ENCODE measurements at regions not wholly inside any gene's neighbourhood (a gene's known extent, or its start where the extent isn't known, plus 50 kb on each side); places are given as distances from the start of the nearest gene placed in this dataset.
"Not testable (repeated sequence)": the region's sequence is repeated elsewhere in the genome, so short reads cannot be mapped to it uniquely, and the experiment has no call there.

- Histone ChIP-seq H3K4me1 (peaks cover 14% of the 10 kb centered on the region), H3K9me3 (no peaks in the 10 kb centered on the region), H3K4me2 (no peak overlapping the region), H4K20me1 (no peaks in the 10 kb centered on the region), H3K27ac (no peak overlapping the region), H3K4me3 (no peak overlapping the region), H3K27me3 (no peaks in the 10 kb centered on the region), H3K36me3 (no peaks in the 10 kb centered on the region), H3K9ac (no peak overlapping the region)
- TF ChIP-seq Cebpa-rat (IDR thresholded peaks at IDR 0.05) = no peak
Observed at GRCh38 chr6:92967362-92967761, 452.0 kb downstream of the EPHA7 start.

- Histone ChIP-seq H3K9ac (no peak overlapping the region), H3K36me3 (no peaks in the 10 kb centered on the region), H3K4me1 (peaks cover 14% of the 10 kb centered on the region), H3K4me2 (no peak overlapping the region), H3K27me3 (no peaks in the 10 kb centered on the region), H3K9me3 (peaks cover 21% of the 10 kb centered on the region), H3K4me3 (no peak overlapping the region), H4K20me1 (no peaks in the 10 kb centered on the region), H3K27ac (no peak overlapping the region)
- no peak for TF ChIP-seq Cebpa-rat (IDR thresholded peaks at IDR 0.05)
Observed at GRCh38 chr6:92962846-92963245, 456.5 kb downstream of the EPHA7 start.

GRCh38 chr6:92952111-92952510, 467.2 kb downstream of the EPHA7 start:
- H3K9me3 ChIP-seq, H3K27ac ChIP-seq, H3K4me1 ChIP-seq, H3K4me3 ChIP-seq, H4K20me1 ChIP-seq, H3K36me3 ChIP-seq, H3K4me2 ChIP-seq, H3K9ac ChIP-seq, H3K27me3 ChIP-seq: not testable (repeated sequence)

GRCh38 chr6:92945799-92946198, 473.6 kb downstream of the EPHA7 start:
- Histone ChIP-seq H4K20me1 (no peaks in the 10 kb centered on the region), H3K9ac (no peak overlapping the region), H3K4me2 (no peak overlapping the region), H3K9me3 (no peaks in the 10 kb centered on the region), H3K27me3 (no peaks in the 10 kb centered on the region), H3K4me3 (no peak overlapping the region), H3K4me1 (no peaks in the 10 kb centered on the region), H3K27ac (no peak overlapping the region), H3K36me3 (no peaks in the 10 kb centered on the region)
- no peak for TF ChIP-seq Cebpa-rat (IDR thresholded peaks at IDR 0.05)

GRCh38 chr6:92944132-92944531, 475.2 kb downstream of the EPHA7 start:
- Histone ChIP-seq H3K27ac (no peak overlapping the region), H3K4me2 (no peak overlapping the region), H3K9ac (no peak overlapping the region), H3K9me3 (no peaks in the 10 kb centered on the region), H3K4me3 (no peak overlapping the region), H4K20me1 (no peaks in the 10 kb centered on the region), H3K27me3 (no peaks in the 10 kb centered on the region), H3K4me1 (no peaks in the 10 kb centered on the region), H3K36me3 (no peaks in the 10 kb centered on the region)
- no peak for TF ChIP-seq Cebpa-rat (IDR thresholded peaks at IDR 0.05)

GRCh38 chr6:92942549-92942948, 476.8 kb downstream of the EPHA7 start:
- no peak overlapping the region for H3K4me2 ChIP-seq

GRCh38 chr6:92934625-92935024, 484.7 kb downstream of the EPHA7 start:
- Histone ChIP-seq H3K4me2 (no peak overlapping the region), H3K36me3 (no peaks in the 10 kb centered on the region), H3K27ac (no peak overlapping the region), H3K9ac (no peak overlapping the region), H3K27me3 (no peaks in the 10 kb centered on the region), H3K4me3 (no peak overlapping the region), H3K9me3 (peaks cover 7% of the 10 kb centered on the region), H4K20me1 (no peaks in the 10 kb centered on the region), H3K4me1 (no peaks in the 10 kb centered on the region)
- no peak for TF ChIP-seq Cebpa-rat (IDR thresholded peaks at IDR 0.05)

More at GRCh38 chr6:92942549-92942948, 476.8 kb downstream of the EPHA7 start:
- H4K20me1 ChIP-seq = no peaks in the 10 kb centered on the region
- H3K4me1 ChIP-seq = no peaks in the 10 kb centered on the region
- no peaks in the 10 kb centered on the region for H3K9me3 ChIP-seq
- H3K4me3 ChIP-seq = no peak overlapping the region
- TF ChIP-seq Cebpa-rat (IDR thresholded peaks at IDR 0.05) = no peak
- H3K27ac ChIP-seq = no peak overlapping the region
- no peaks in the 10 kb centered on the region for H3K27me3 ChIP-seq
- H3K9ac ChIP-seq = no peak overlapping the region
- H3K36me3 ChIP-seq = no peaks in the 10 kb centered on the region

- no peak overlapping the region for H3K4me2 ChIP-seq
- H3K9ac ChIP-seq = no peak overlapping the region
- no peak for TF ChIP-seq Cebpa-rat (IDR thresholded peaks at IDR 0.05)
- H3K4me3 ChIP-seq = no peak overlapping the region
- H4K20me1 ChIP-seq = no peaks in the 10 kb centered on the region
- H3K4me1 ChIP-seq = no peaks in the 10 kb centered on the region
- H3K27ac ChIP-seq = no peak overlapping the region
- no peaks in the 10 kb centered on the region for H3K36me3 ChIP-seq
- no peaks in the 10 kb centered on the region for H3K27me3 ChIP-seq
- peaks cover 11% of the 10 kb centered on the region for H3K9me3 ChIP-seq
Observed at GRCh38 chr6:92930171-92930570, 489.2 kb downstream of the EPHA7 start.

GRCh38 chr6:92922216-92922806, 497.0 kb downstream of the EPHA7 start:
- Histone ChIP-seq H3K27me3 (no peaks in the 10 kb centered on the region), H3K9ac (no peak overlapping the region), H3K4me1 (no peaks in the 10 kb centered on the region), H3K9me3 (no peaks in the 10 kb centered on the region), H3K4me2 (no peak overlapping the region), H4K20me1 (no peaks in the 10 kb centered on the region), H3K36me3 (no peaks in the 10 kb centered on the region), H3K4me3 (no peak overlapping the region), H3K27ac (no peak overlapping the region)
- TF ChIP-seq Cebpa-rat (IDR thresholded peaks at IDR 0.05) = no peak

GRCh38 chr6:92915466-92915865, 503.9 kb downstream of the EPHA7 start:
- Histone ChIP-seq H3K4me1 (peaks cover 7% of the 10 kb centered on the region), H3K4me2 (no peak overlapping the region), H3K9ac (no peak overlapping the region), H3K36me3 (no peaks in the 10 kb centered on the region), H3K9me3 (no peaks in the 10 kb centered on the region), H3K27ac (no peak overlapping the region), H4K20me1 (no peaks in the 10 kb centered on the region), H3K27me3 (no peaks in the 10 kb centered on the region), H3K4me3 (no peak overlapping the region)
- TF ChIP-seq Cebpa-rat (IDR thresholded peaks at IDR 0.05) = no peak

- no peak overlapping the region for H3K4me3 ChIP-seq
- H3K9me3 ChIP-seq = no peaks in the 10 kb centered on the region
- peak overlapping the region; percentile 22; the same call in 1 of the 2 replicates for H3K4me2 ChIP-seq
- TF ChIP-seq Cebpa-rat (IDR thresholded peaks at IDR 0.05) = no peak
- H4K20me1 ChIP-seq = no peaks in the 10 kb centered on the region
- peaks cover 7% of the 10 kb centered on the region for H3K4me1 ChIP-seq
- no peak overlapping the region for H3K9ac ChIP-seq
- no peak overlapping the region for H3K27ac ChIP-seq
- H3K36me3 ChIP-seq = no peaks in the 10 kb centered on the region
- no peaks in the 10 kb centered on the region for H3K27me3 ChIP-seq
Observed at GRCh38 chr6:92911301-92911700, 508.1 kb downstream of the EPHA7 start.

All from BLaER1 (cell line).